Nephron progenitor cell (in vitro differentiated cells): ENCODE measurements at regions not wholly inside any gene's neighbourhood (a gene's known extent, or its start where the extent isn't known, plus 50 kb on each side); places are given as distances from the start of the nearest gene placed in this dataset.

Source experiments
- DNase-seq: peaks from one replicate; pipeline ENCODE4 v3.0.0; 2021
- H3K27ac Mint-ChIP-seq: 2 replicates; pipeline ENCODE4 v1.8.0; 2021; ENCODE audit warnings: mild to moderate bottlenecking, moderate library complexity, mixed read lengths
- H3K27me3 Mint-ChIP-seq: 2 replicates; pipeline ENCODE4 v1.8.0; 2021; ENCODE audit warnings: mild to moderate bottlenecking, low read depth, mixed read lengths; ENCODE audit not compliant: poor library complexity
- H3K36me3 Mint-ChIP-seq: 2 replicates; pipeline ENCODE4 v1.8.0; 2021; ENCODE audit warnings: low read depth, mixed read lengths
- H3K4me1 Mint-ChIP-seq: 2 replicates; pipeline ENCODE4 v1.8.0; 2021; ENCODE audit warnings: mixed read lengths
- H3K4me3 Mint-ChIP-seq: 2 replicates; pipeline ENCODE4 v1.8.0; 2021; ENCODE audit warnings: mild to moderate bottlenecking, moderate library complexity, mixed read lengths
- H3K9me3 Mint-ChIP-seq: 2 replicates; pipeline ENCODE4 v1.8.0; 2021; ENCODE audit warnings: mild to moderate bottlenecking, moderate library complexity, mixed read lengths
- TF ChIP-seq, protein P1 (sequence below): fragments of 200-600 bp; sonication (generic); IDR thresholded peaks from 2 replicates; pipeline ENCODE4 v1.5.0; 2021; ENCODE audit warnings: antibody characterized with exemption

GRCh38 chr7:91343420-91343960, 79.3 kb downstream of the FZD1 start:
- peaks cover 44% of the 10 kb centered on the region for H3K4me1 Mint-ChIP-seq
- no peak for DNase-seq
- peaks cover 7% of the 10 kb centered on the region for H3K27me3 Mint-ChIP-seq
- H3K4me3 Mint-ChIP-seq = no peak overlapping the region
- no peak overlapping the region for H3K27ac Mint-ChIP-seq
- no peaks in the 10 kb centered on the region for H3K9me3 Mint-ChIP-seq
- TF ChIP-seq, protein P1, sequence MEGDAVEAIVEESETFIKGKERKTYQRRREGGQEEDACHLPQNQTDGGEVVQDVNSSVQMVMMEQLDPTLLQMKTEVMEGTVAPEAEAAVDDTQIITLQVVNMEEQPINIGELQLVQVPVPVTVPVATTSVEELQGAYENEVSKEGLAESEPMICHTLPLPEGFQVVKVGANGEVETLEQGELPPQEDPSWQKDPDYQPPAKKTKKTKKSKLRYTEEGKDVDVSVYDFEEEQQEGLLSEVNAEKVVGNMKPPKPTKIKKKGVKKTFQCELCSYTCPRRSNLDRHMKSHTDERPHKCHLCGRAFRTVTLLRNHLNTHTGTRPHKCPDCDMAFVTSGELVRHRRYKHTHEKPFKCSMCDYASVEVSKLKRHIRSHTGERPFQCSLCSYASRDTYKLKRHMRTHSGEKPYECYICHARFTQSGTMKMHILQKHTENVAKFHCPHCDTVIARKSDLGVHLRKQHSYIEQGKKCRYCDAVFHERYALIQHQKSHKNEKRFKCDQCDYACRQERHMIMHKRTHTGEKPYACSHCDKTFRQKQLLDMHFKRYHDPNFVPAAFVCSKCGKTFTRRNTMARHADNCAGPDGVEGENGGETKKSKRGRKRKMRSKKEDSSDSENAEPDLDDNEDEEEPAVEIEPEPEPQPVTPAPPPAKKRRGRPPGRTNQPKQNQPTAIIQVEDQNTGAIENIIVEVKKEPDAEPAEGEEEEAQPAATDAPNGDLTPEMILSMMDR = no peak
- no peaks in the 10 kb centered on the region for H3K36me3 Mint-ChIP-seq

GRCh38 chr7:91343996-91344629, 79.9 kb downstream of the FZD1 start:
- Mint-ChIP-seq H3K27me3 (peaks cover 6% of the 10 kb centered on the region), H3K27ac (no peak overlapping the region), H3K4me3 (no peak overlapping the region)

GRCh38 chr7:91344911-91345310, 80.7 kb downstream of the FZD1 start:
- no peaks in the 10 kb centered on the region for H3K36me3 Mint-ChIP-seq
- no peak overlapping the region for H3K4me3 Mint-ChIP-seq
- no peaks in the 10 kb centered on the region for H3K9me3 Mint-ChIP-seq
- H3K4me1 Mint-ChIP-seq = peaks cover 45% of the 10 kb centered on the region
- TF ChIP-seq, protein P1 = no peak
- no peak overlapping the region for H3K27ac Mint-ChIP-seq
- peaks cover 3% of the 10 kb centered on the region for H3K27me3 Mint-ChIP-seq
- no peak for DNase-seq

More at GRCh38 chr7:91343996-91344629, 79.9 kb downstream of the FZD1 start:
- TF ChIP-seq, protein P1 = no peak
- Mint-ChIP-seq H3K4me1 (peaks cover 45% of the 10 kb centered on the region), H3K36me3 (no peaks in the 10 kb centered on the region), H3K9me3 (no peaks in the 10 kb centered on the region)
- DNase-seq = no peak

GRCh38 chr7:91345449-91345848, 81.2 kb downstream of the FZD1 start:
- no peaks in the 10 kb centered on the region for H3K36me3 Mint-ChIP-seq
- TF ChIP-seq, protein P1 = no peak
- DNase-seq = no peak
- no peaks in the 10 kb centered on the region for H3K9me3 Mint-ChIP-seq
- H3K27me3 Mint-ChIP-seq = peaks cover 3% of the 10 kb centered on the region
- H3K4me1 Mint-ChIP-seq = peaks cover 45% of the 10 kb centered on the region
- no peak overlapping the region for H3K4me3 Mint-ChIP-seq
- no peak overlapping the region for H3K27ac Mint-ChIP-seq

GRCh38 chr7:91346426-91346825, 82.2 kb downstream of the FZD1 start:
- Mint-ChIP-seq H3K9me3 (no peaks in the 10 kb centered on the region), H3K36me3 (no peaks in the 10 kb centered on the region)
- TF ChIP-seq, protein P1 = no peak

DNA sequence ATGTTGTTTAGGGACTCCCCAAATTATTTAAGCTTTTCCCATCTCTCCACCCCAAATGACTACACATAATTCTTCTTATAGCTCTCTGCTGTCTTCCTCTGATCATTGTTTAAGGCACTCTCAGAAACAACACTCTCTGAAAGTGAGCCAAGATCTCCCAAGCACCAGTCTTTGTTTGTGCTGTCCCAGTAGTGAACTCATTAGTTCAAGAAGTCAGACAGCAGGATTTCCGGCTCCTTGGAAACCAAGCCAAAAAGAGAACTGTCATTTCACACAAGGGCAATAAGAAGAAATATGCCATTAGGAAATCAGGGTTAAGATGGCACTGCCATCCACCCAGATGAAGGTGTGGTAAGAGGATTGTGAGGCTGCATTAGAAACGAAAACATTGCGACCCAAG, 83.1 kb downstream of the FZD1 start:
- DNase-seq = no peak
- no peaks in the 10 kb centered on the region for H3K36me3 Mint-ChIP-seq
- H3K27me3 Mint-ChIP-seq = peaks cover 3% of the 10 kb centered on the region
- TF ChIP-seq, protein P1 = no peak
- no peaks in the 10 kb centered on the region for H3K9me3 Mint-ChIP-seq
- no peak overlapping the region for H3K27ac Mint-ChIP-seq
- H3K4me1 Mint-ChIP-seq = peaks cover 43% of the 10 kb centered on the region
- H3K4me3 Mint-ChIP-seq = no peak overlapping the region

More at GRCh38 chr7:91346426-91346825, 82.2 kb downstream of the FZD1 start:
- H3K27ac Mint-ChIP-seq = no peak overlapping the region
- DNase-seq = no peak
- peaks cover 3% of the 10 kb centered on the region for H3K27me3 Mint-ChIP-seq
- H3K4me1 Mint-ChIP-seq = peaks cover 45% of the 10 kb centered on the region
- no peak overlapping the region for H3K4me3 Mint-ChIP-seq
